Activated CD8-positive, alpha-beta T cell treated with anti-CD3 and anti-CD28 coated beads for 36 hours (primary cell): ENCODE measurements at regions not wholly inside any gene's neighbourhood (a gene's known extent, or its start where the extent isn't known, plus 50 kb on each side); places are given as distances from the start of the nearest gene placed in this dataset.

Experiments used
- ATAC-seq: fragments of 200-7000 bp; cut with Tn5 transposase; one replicate; pipeline ENCODE4 v1.10.0; 2021; ENCODE audit warnings: mild to moderate bottlenecking, moderate library complexity
- CTCF ChIA-PET: fragments of 350-600 bp; sonication (Branson Sonifier 250); formaldehyde crosslinking; loops from one replicate; lab custom pipeline; 2021; ENCODE audit warnings: antibody characterized with exemption; lab: Charles Lee
- POLR2A ChIA-PET: fragments of 350-600 bp; sonication (Branson Sonifier 250); formaldehyde crosslinking; loops from one replicate; lab custom pipeline; 2021; ENCODE audit warnings: antibody characterized with exemption; lab: Charles Lee
- DNase-seq: peaks from one replicate; pipeline ENCODE4 v3.0.0-alpha.2; 2020
- H3K27ac Mint-ChIP-seq: one replicate; pipeline ENCODE4 v1.8.0; 2021; ENCODE audit warnings: mild to moderate bottlenecking, mixed read lengths
- H3K27me3 Mint-ChIP-seq: one replicate; pipeline ENCODE4 v1.8.0; 2021; ENCODE audit warnings: mixed read lengths
- H3K36me3 Mint-ChIP-seq: one replicate; pipeline ENCODE4 v1.8.0; 2021; ENCODE audit warnings: low read depth, mixed read lengths
- H3K4me1 Mint-ChIP-seq: one replicate; pipeline ENCODE4 v1.8.0; 2021; ENCODE audit warnings: low read depth, mixed read lengths
- H3K4me3 Mint-ChIP-seq: one replicate; pipeline ENCODE4 v1.8.0; 2021; ENCODE audit warnings: mild to moderate bottlenecking, moderate library complexity, mixed read lengths
- H3K9me3 Mint-ChIP-seq: one replicate; pipeline ENCODE4 v1.8.0; 2021; ENCODE audit warnings: mixed read lengths
- CTCF ChIP-seq: fragments of 200-600 bp; IDR thresholded peaks from one replicate; pipeline ENCODE4 v1.8.0; 2022; ENCODE audit warnings: antibody characterized with exemption, mild to moderate bottlenecking
- intact Hi-C: fragments of 100-400 bp; cut with micrococcal nuclease; formaldehyde crosslinking; loops from one replicate; pipeline ENCODE4 v1.10.0; 2022

GRCh38 chr4:12414181-12414812 is 985.6 kb upstream of the HS3ST1 start:
- Mint-ChIP-seq H3K27ac (no peak overlapping the region), H3K4me3 (no peak overlapping the region), H3K9me3 (peaks cover 8% of the 10 kb centered on the region), H3K36me3 (no peaks in the 10 kb centered on the region), H3K4me1 (no peaks in the 10 kb centered on the region), H3K27me3 (no peaks in the 10 kb centered on the region)
- ATAC-seq, result no peak
- no peak for DNase-seq
- TF ChIP-seq CTCF, result no peak
- ChIA-PET CTCF (no interaction called here), POLR2A (no interaction called here)
- intact Hi-C loops, result no loop called here

GRCh38 chr4:12411072-12411471 is 982.4 kb upstream of the HS3ST1 start:
- ChIA-PET POLR2A (no interaction called here), CTCF (no interaction called here)

GRCh38 chr4:12409507-12410190 is 981.0 kb upstream of the HS3ST1 start:
- POLR2A ChIA-PET, result no interaction called here
- Mint-ChIP-seq H3K9me3 (peaks cover 10% of the 10 kb centered on the region), H3K4me1 (no peaks in the 10 kb centered on the region), H3K27me3 (no peaks in the 10 kb centered on the region), H3K36me3 (no peaks in the 10 kb centered on the region), H3K27ac (no peak overlapping the region), H3K4me3 (no peak overlapping the region)
- no peak for DNase-seq
- intact Hi-C loops, result no loop called here
- no peak for ATAC-seq
- no peak for TF ChIP-seq CTCF
- CTCF ChIA-PET, result no interaction called here

More at GRCh38 chr4:12411072-12411471, 982.4 kb upstream of the HS3ST1 start:
- no peak for ATAC-seq
- no peak overlapping the region for H3K4me3 Mint-ChIP-seq
- no peaks in the 10 kb centered on the region for H3K4me1 Mint-ChIP-seq
- H3K36me3 Mint-ChIP-seq, result no peaks in the 10 kb centered on the region
- no peak for TF ChIP-seq CTCF
- DNase-seq, result no peak
- H3K27ac Mint-ChIP-seq, result no peak overlapping the region
- H3K27me3 Mint-ChIP-seq, result no peaks in the 10 kb centered on the region
- intact Hi-C loops, result no loop called here
- peaks cover 10% of the 10 kb centered on the region for H3K9me3 Mint-ChIP-seq

- TF ChIP-seq CTCF, result no peak
- no peak overlapping the region for H3K4me3 Mint-ChIP-seq
- ATAC-seq (no peak), DNase-seq (no peak)
- H3K27ac Mint-ChIP-seq, result no peak overlapping the region
- ChIA-PET CTCF (no interaction called here), POLR2A (no interaction called here)
- H3K36me3 Mint-ChIP-seq, result no peaks in the 10 kb centered on the region
- no peaks in the 10 kb centered on the region for H3K4me1 Mint-ChIP-seq
- H3K27me3 Mint-ChIP-seq, result no peaks in the 10 kb centered on the region
- intact Hi-C loops, result no loop called here
- H3K9me3 Mint-ChIP-seq, result peaks cover 13% of the 10 kb centered on the region
These were observed 979.7 kb upstream of the HS3ST1 start for GRCh38 chr4:12408364-12408763.

GRCh38 chr4:12403175-12403574 is 974.5 kb upstream of the HS3ST1 start:
- Mint-ChIP-seq H3K4me1 (no peaks in the 10 kb centered on the region), H3K27ac (no peak overlapping the region), H3K36me3 (no peaks in the 10 kb centered on the region), H3K4me3 (no peak overlapping the region), H3K9me3 (peaks cover 11% of the 10 kb centered on the region), H3K27me3 (no peaks in the 10 kb centered on the region)
- no peak for ATAC-seq
- no peak for TF ChIP-seq CTCF
- ChIA-PET POLR2A (no interaction called here), CTCF (no interaction called here)
- DNase-seq, result no peak
- intact Hi-C loops, result no loop called here
